H1 (cell line): ENCODE measurements at regions not wholly inside any gene's neighbourhood (a gene's known extent, or its start where the extent isn't known, plus 50 kb on each side); places are given as distances from the start of the nearest gene placed in this dataset.

ENCODE experiments used
- CHD1 ChIP-seq: IDR thresholded peaks from 2 replicates; pipeline ENCODE4 v1.6.1; 2012; ENCODE audit warnings: low read depth, low read length, improper control_type of control experiment
- CHD7 ChIP-seq: fragments of 300-600 bp; sonication (generic); IDR thresholded peaks from 2 replicates; pipeline ENCODE4 v1.7.1; 2012; ENCODE audit warnings: low read length, moderate library complexity, mild to moderate bottlenecking, inconsistent platforms; ENCODE audit not compliant: insufficient replicate concordance
- JUN ChIP-seq: IDR thresholded peaks from 2 replicates; pipeline ENCODE4 v1.6.1; 2011; ENCODE audit warnings: low read depth, mild to moderate bottlenecking, improper control_type of control experiment, low read length
- KDM5A ChIP-seq: fragments of 200-600 bp; IDR thresholded peaks from 2 replicates; pipeline ENCODE4 v1.7.1; 2012; ENCODE audit warnings: mild to moderate bottlenecking, low read length, inconsistent platforms, mixed read lengths
- POU5F1 ChIP-seq: IDR thresholded peaks from 2 replicates; pipeline ENCODE4 v1.6.1; 2011; ENCODE audit warnings: low read depth, mild to moderate bottlenecking, low read length, moderate library complexity
- RXRA ChIP-seq: IDR thresholded peaks from 2 replicates; pipeline ENCODE4 v1.6.1; 2011; ENCODE audit warnings: low read depth, mild to moderate bottlenecking, low read length, moderate library complexity; ENCODE audit not compliant: insufficient read depth
- SIN3A ChIP-seq, 2 experiments: IDR thresholded peaks in 1 of 2; conservative IDR thresholded peaks in 1 of 2; 2 replicates each; pipeline ENCODE4 v1.6.1; 2011 to 2012; ENCODE audit warnings: low read length in 2 of 2, improper control_type of control experiment in 1 of 2, low read depth in 1 of 2, mild to moderate bottlenecking in 1 of 2
- SIRT6 ChIP-seq: IDR thresholded peaks from one replicate; pipeline ENCODE4 v1.7.1; 2012; ENCODE audit warnings: low read length, inconsistent platforms
- TBP ChIP-seq: IDR thresholded peaks from 2 replicates; pipeline ENCODE4 v1.6.1; 2011; ENCODE audit warnings: low read depth, low read length, improper control_type of control experiment
- ZNF274 ChIP-seq: IDR thresholded peaks from 2 replicates; pipeline ENCODE4 v1.7.0; 2012; ENCODE audit warnings: low read length, borderline replicate concordance; ENCODE audit errors: extremely low read depth
- TF ChIP-seq, protein P1 (sequence below): IDR thresholded peaks from 2 replicates; pipeline ENCODE4 v1.6.1; 2012; ENCODE audit warnings: inconsistent platforms

DNA sequence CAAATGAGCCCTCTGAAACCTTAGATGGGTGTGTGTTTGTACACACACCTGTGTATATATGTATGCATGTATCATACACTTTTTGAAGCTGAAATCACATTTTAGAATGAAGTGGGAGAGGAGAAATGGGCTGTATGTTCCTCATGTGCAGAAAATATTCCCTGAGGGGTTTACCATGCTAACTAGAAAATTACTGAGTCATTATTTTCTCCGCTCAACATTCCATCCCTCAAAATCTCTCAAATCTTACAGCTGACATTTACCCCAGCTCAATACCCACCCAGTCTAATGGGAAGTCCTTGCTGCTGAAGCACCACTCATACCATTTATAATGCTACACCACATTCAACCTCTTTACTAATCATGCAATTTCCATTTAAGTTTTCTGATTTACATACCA, 138.6 kb downstream of the P2RY1 start (continued):
- no peak for TF ChIP-seq CHD7
- TF ChIP-seq SIRT6, result no peak
- TF ChIP-seq TBP, result no peak
- TF ChIP-seq POU5F1, result no peak
- no peak for TF ChIP-seq RXRA
- TF ChIP-seq KDM5A, result no peak
- no peak for TF ChIP-seq SIN3A (conservative IDR thresholded peaks at IDR 0.05 in 1 of 2, IDR thresholded peaks at IDR 0.05 in 1 of 2; ENCODE audit: low read depth in 1 of 2, low read length in 2 of 2)
- TF ChIP-seq CHD1, result no peak
- no peak for TF ChIP-seq JUN
- no peak for TF ChIP-seq ZNF274
- TF ChIP-seq, protein P1, sequence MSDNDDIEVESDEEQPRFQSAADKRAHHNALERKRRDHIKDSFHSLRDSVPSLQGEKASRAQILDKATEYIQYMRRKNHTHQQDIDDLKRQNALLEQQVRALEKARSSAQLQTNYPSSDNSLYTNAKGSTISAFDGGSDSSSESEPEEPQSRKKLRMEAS, result no peak
